ENCODE measurements at regions not wholly inside any gene's neighbourhood (a gene's known extent, or its start where the extent isn't known, plus 50 kb on each side); places are given as distances from the start of the nearest gene placed in this dataset.

DNA sequence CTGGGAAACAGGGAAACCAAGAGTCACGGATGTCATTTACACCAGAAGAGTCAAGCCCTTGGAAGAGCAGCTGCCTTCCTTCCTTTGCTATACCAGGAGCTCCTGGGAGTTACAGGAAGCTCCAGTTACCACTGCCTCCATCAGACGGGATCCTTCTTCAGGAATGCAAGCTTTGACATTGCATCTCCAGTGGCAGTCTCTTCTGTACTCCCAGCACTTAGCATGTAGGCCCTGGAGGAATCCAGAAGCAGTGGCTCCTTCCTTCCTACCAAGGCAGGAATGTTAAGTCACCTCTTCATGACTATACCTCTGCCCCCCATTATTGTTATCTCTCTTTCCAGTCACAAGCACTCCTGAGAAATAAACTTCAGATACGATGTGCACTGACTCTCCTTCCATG lies 836.0 kb downstream of the MAFB start:
- DNase-seq (ENCODE audit: low read depth in 3 of 3, low spot score in 1 of 3) = no peak

DNA sequence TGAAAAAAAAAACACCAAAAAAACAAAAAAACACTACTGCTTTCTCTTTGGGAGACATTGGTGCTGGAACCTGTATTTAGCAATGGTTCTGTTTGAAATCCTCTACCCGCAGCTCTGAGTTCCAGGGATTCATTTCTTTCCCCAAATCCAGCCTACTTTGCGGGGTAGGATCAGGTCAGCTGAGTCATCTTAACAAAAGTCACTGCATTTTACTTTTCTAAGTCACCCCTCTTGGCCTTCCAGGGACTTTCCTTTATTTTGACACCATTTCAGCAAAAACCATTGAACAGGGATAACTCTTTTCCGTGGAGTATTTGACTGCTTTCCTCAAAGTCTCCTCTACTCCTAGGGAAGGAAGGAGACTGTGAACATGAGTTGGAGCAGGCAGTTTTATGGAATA lies 837.6 kb downstream of the MAFB start:
- no peak for DNase-seq (ENCODE audit: low read depth in 3 of 3, low spot score in 1 of 3)

DNA sequence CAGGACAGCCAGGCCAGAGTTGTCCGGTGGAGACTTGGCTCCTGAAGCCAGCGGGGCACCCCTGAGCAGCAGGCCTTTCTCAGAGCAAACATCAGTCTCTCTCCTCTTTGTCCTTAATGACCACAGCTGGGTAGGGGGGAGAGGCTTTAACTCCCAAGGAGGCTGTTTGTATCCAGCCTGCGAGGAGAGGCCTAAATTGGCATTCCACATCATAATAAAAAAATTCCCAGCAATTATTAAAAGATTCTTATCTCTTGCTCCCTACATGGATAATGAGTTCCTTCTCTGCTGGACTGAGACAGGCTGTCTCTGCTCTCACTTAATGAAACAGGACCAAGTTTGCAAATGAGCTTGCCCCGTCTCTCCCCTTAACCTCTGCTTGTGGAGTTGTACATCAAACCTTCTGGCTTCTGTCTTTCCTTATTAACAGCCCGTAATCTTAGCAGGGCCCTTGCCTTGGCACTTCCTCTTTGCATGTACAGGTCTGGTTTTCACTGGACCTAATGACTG lies 838.2 kb downstream of the MAFB start:
- DNase-seq (ENCODE audit: low read depth in 3 of 3, low spot score in 1 of 3) = no peak

DNA sequence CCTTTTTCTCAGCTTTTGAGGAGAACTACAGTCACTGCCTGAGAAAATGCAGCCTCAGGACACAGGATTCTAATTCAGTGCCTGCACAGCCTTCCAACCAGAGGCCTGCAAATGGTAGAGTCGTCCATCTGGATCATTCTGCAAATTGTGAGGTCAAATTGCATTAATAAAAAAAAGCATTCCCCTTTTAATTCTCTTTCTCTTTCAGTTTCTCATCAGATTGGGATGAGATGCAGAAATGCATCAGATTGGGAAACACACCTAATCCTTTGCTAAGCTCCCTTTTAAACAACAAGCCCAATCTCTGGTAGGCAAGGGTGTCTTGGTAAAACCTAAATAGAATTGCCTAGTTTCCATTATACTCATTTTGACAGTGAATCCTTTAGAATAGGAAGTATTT lies 838.8 kb downstream of the MAFB start:
- DNase-seq (ENCODE audit: low read depth in 3 of 3, low spot score in 1 of 3) = no peak

DNA sequence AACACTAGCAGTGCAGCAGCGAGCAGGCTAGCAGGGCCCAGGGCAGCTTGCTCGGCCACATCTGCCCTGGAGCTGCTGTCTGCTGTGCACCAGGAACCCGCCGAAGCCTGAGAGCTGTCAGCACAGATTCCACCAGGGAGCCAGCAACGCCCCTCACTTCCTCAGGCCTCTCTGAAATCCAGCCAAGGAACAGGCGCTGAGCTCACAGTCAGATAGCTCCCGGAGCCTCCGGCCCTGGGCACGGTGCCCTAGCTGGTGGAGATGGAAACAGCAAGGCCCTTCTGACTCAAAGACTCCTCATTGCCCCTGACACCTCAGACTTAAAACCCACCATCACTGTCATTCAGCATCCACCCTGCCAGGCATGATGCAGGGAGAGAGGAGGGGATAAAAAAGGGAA lies 839.4 kb downstream of the MAFB start:
- no peak for DNase-seq (ENCODE audit: low read depth in 3 of 3, low spot score in 1 of 3)

DNA sequence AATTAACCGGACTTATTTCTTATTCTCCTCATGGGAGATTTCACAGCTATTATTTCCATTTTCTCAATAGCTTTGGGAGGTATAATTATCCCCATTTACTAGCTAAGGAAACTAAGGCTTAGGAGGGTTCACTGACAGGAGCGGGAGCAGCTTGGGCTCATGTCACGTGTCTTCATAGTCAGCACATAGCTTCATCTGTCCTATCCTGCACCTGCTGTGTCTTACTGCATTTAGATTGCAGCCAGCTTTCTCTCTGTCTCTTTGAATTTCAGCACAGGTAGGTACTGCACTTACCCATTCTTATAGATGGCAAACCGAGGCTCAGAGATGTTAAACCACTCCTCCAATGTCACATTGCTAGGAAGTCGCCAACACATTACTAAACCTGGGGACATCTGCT lies 839.9 kb downstream of the MAFB start:
- no peak for DNase-seq (ENCODE audit: low read depth in 3 of 3, low spot score in 1 of 3)

DNA sequence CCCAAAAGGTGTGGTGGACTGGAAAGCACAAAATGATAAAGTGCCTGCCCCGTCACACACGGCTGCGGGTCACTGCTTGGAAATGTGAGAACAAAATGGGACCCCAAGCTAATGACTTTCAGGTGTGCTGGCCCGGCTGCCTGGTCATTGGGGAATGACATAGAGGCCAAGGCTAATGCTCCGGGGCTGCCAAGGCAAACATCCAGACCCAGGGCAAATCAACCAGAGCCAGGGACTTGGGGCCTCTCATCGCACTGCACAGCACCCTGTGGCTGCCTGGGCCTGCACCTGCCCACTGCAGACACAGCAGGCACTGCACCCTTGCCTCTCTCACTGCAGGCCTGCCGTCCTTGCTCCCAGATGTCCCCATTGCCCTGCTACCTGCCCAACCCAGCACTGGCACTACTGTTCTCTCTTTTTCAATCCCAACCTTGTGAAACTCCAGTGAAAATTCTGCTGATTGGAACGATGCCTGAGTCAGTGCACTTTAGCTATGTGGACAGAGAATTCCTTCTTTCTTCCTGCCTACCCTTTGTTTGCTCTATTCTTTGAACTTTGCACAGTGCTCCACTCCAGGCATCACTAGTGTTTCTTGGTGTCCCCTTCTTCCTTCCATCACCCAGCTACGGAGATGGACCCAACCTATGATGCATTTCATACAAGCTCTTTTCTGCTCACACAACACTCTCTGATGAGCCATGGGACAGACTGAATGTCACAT lies 849.5 kb downstream of the MAFB start:
- DNase-seq (ENCODE audit: low read depth in 3 of 3, low spot score in 1 of 3) = no peak

DNA sequence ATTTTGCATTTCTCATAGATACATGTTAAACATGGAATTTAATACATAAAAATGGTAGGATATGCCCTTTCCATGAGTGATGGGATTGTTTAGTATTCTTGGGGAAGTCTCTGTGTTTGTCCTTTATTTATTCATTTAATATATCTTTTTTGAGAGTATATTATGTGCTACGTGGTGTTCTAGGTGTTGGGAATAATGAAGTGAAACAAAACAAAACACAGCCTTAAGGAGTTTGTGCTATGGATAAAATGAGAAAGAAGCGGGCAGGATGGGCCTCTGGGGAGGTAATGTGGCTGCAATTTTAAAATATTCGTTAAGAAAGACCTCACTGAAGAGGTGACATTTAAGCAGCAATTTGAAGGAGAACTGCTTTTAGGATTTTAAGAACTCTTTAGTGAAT lies 851.5 kb downstream of the MAFB start:
- no peak for DNase-seq (ENCODE audit: low read depth in 3 of 3, low spot score in 1 of 3)

DNA sequence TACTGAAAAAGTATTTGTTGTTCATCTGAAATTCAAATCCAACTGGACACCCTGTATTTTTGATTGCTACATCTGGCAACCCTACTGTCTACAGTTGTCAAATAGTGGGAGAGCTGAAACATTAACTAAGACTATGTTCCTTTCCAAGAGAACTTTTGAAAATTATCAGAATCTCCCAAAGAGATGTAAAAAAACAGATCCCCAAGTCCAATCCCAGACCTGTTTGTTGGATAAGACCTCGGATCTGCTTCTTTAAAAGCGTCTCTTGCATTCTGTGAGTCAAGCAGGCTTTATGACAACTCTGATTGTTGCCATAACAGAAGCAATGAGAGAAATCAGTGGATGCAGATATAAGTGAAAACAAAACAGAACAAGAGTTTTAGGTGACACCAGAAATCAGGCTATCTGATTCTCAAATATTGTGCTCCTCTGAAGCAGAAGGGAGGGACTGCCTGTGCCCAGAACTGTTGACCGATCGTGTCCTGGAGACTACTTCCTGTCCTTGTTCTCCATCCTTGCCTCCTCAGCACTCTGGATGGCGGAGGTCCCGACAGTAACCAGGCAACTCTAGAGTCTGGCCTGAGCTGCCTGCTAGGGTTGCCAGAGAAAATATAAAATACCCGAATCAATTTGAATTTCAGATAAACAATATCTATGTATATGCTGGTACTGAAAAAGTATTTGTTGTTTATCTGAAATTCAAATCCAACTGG lies 853.8 kb downstream of the MAFB start:
- DNase-seq (ENCODE audit: low read depth in 3 of 3, low spot score in 1 of 3) = no peak

DNA sequence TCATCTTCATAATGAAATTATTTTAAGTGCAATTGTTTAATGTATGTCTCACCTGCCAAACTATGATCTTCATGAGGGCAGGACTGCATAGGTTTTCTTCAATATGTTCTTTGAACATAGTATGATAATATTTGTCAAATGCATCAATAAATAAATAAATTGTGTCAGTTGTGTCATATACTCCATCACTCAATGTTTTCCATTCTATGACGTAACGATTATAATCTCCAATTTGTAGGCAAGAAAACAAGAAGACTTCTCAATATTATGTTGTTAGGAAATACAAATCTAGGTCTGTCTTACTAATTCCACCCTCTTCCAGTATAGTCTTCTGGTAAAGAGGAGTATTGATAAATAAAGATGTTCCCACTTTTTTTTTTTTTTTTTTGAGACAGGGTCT lies 858.1 kb downstream of the MAFB start:
- DNase-seq (ENCODE audit: low read depth in 3 of 3, low spot score in 1 of 3) = no peak

DNA sequence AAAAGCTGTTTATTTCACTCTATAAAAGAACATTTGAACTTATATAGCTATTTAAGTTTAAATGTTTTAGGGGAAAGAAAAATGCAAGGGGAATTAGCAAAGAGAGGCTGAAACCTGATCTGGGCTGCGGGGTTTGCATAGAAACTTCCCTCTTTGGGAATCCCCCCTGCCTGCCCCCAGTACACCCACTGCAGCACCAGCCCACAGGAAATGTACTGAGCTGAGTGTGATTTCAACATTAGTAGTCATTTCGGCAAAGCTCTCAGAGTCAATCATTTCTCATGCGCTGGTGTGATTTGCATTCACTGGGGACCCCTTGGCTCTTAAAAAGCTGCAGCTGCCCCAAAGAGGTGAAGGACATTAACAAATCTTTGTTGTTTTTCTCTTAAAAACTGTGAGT lies 859.4 kb downstream of the MAFB start:
- DNase-seq (ENCODE audit: low read depth in 3 of 3, low spot score in 1 of 3) = no peak

DNA sequence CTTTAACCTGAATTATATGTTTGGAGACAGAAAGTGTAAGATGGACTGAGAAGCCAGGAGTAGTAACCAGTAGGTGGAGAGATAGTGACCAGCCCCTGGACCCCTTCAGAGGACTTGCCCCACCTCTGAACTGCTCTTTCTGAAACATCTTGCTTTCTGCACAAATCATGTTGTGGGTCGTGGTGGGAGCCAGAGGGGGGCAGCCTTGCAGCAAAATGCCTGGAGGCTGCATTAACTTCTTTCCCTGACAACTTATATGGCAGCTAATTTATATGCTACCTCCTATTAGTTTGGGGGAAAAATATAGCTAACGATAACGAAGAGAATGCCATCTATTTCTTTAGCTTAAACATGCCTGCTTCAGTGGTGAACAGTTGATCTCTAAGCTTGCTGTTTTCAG lies 859.8 kb downstream of the MAFB start:
- no peak for DNase-seq (ENCODE audit: low read depth in 3 of 3, low spot score in 1 of 3)

DNA sequence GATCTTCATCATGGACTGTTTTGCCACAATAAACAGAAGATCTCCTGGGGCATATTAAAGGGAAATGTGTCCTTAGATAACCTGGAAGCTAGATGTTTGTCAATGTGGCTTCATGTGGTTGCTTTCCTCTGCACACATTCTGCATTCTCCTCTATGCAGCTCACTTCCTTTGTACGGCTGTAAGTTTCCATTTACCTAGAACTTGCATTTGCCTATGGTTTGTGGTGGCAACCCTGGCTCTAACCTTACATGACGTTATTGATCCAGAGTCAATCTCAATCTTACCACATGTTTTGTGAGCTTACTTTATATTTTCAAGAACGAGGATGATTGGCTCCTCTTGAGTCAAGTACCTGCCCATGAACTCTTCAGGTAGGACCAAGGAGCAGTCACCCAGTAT lies 863.1 kb downstream of the MAFB start:
- no peak for DNase-seq (ENCODE audit: low read depth in 3 of 3, low spot score in 1 of 3)

DNA sequence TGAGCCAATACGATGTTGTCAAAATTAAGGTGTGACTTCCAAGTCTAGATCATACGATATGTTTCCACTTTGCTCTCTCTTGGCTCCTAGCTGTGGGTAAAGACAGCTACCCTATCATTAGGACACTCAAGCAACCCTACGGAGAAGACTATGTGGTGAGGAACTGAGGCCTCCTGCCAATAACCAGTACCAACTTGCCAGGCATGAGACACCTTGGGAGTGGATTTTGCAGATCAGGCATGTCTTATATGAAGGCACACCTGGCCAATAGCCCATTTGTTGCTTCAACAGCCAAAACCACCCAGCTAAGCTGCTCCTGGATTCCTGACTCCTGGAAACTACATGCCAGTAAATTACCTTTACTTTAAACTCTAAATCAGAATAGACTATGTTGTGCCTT lies 863.4 kb downstream of the DHX35 start:
- no peak for DNase-seq (ENCODE audit: low read depth in 3 of 3, low spot score in 1 of 3)

DNA sequence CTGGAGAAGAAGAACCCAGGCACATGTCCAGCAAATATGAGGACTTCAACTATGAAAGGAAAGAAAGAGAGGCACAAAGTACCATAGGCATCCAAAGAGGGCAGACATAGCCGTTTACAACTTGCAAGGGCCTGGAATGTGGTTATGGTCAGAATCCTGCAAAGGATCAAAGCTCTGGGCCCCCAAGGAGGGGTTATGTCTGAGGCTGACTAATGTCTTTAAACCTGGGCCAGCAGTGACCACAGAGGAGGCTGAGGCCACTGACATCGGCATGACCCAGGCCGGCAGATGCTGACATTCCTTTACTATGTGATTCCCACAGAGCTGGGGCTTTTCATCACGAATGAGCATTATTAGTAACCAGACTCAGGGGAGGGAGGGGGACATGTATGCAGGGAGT lies 861.1 kb downstream of the DHX35 start:
- no peak for DNase-seq (ENCODE audit: low read depth in 3 of 3, low spot score in 1 of 3)

DNA sequence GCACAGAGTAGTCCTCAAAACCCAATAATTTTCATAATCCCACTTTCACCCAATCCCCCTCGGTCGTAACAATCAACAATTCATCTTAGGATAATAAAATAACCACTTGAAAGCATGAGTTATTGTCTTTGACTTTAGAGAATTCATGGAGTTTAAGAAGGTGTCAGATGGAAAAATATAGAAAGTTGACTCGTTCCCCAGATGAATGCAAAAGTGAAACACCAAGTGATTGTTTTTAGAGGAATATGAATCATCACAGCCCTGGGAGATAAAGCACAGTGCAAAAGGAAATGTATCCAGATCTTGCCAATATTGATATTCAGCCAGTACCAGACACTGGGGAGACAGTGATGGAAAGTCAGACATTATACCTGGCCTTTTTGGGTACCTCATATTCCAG lies 860.5 kb downstream of the DHX35 start:
- no peak for DNase-seq (ENCODE audit: low read depth in 3 of 3, low spot score in 1 of 3)

DNA sequence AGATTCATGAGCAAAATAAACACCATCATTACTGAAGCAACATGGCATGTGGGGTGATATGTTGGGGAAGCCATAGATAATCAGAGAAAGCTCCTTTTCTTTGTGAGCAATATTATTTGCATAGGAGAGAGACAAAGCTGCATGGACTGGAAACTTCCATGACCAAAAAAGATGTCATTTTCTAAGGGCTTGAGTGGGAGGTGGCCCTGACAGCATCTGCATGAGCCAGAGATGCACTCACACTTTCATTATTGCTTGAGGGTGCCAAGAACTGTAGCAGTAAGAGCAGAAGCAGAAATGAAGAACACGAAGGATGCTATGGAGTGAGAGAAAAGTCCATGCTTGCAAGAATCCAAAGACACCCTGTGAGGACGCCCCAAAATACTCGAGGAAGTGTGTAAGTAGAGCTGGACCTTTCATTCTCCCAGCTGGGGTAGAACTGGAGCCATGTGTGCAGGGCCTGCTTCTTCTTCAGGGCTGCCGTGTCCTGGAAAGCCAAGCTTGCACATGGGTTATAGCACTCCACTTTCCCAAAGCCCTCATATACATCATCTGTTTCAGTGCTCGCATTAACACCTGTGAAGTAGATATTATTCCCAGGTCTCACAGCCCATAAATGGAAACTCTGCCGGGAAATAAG lies 851.2 kb downstream of the DHX35 start:
- no peak for DNase-seq (ENCODE audit: low read depth in 3 of 3, low spot score in 1 of 3)

DNA sequence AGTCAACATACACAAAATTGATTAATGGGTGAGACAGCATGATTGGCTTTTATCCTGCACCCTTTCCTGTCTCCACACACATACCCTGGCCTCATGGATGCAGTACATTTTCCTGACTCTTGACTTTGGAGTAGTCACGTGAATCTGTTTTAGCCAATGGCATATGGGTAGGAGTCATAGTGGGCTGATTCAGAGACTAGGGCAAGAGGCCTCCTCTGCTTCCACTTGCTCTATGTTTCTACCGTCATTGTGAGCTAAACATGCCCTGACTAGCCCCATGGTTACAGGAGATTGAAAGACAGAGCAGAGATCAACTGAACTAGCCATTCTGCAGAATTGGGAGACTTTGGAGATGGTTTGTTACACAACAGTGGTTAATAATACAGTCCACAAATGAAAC lies 850.0 kb downstream of the DHX35 start:
- DNase-seq (ENCODE audit: low read depth in 3 of 3, low spot score in 1 of 3) = no peak

DNA sequence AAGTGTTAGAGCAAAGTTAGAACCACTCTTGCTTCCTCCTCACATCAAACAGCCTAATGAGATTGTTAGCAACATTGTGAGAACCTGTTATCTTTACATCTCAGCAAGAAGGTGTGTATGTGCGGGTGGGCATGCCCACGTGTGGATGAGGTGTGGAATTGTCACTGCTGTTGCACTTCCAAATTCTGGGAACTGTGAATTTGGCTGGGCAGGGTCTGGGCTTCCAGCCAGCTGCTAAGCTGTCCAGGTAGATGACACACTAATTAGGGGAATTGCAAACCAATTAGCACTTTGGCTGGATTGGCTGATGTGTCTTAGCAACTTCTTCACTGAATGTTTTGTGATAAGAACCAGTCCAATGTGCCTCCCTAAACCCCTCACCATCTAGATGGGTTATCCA lies 848.2 kb downstream of the DHX35 start:
- DNase-seq (ENCODE audit: low read depth in 3 of 3, low spot score in 1 of 3) = no peak

DNA sequence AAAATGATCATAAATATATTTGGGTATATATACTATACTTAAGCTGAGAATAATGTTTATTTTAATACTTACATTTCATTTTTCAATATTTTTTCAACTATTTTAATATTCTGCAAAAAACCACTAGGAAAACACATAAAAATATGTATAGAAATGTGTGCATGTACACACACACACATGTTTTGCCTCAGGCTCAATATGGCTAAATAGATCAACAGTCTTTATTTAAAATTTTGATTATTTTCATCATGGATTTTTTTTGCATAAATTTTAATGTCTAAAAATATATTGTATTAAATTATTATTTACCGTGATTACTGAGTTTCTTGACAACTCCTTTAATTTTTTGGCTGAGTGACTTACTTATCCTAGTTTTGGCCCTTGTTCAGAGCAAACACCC lies 846.5 kb downstream of the DHX35 start:
- DNase-seq (ENCODE audit: low read depth in 3 of 3, low spot score in 1 of 3) = no peak

DNA sequence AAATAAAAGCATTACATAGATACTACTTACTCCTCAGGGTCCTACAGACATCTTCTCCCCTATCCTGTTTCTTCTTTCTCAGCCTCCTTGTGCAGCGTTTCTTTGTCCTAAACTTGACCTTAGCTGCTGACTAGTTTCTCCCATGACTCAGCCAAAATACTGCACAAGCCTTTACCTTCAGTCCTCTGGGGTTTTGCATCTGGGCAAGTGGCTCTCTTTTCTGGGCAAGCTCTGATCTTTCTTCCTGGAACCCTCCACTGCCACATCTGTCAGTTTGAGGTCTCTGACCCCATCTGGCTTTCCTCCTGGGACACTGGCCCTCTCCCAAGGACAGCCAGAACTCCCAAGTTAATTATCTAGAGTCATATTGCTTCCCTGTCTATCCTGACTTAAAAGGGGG lies 838.4 kb downstream of the DHX35 start:
- DNase-seq (ENCODE audit: low read depth in 3 of 3, low spot score in 1 of 3) = no peak

DNA sequence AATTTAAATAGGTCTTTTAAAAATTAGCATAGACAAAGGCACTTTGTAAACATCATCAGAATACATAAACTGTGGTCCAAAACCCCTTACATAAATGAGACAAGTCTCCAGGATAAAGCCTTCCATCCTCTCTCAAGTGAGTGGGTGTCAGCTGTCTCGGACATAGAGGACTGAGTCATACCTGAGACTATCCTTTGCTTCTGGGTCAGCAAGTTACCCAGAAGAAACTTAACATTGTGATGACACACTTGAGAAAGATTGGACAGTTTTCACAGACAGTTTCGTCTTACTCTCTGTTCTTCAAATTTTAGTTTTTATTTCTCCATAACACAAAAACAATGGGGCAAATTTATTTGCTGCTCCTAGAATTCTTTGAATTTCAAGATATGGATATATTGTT lies 838.0 kb downstream of the DHX35 start:
- DNase-seq (ENCODE audit: low read depth in 3 of 3, low spot score in 1 of 3) = no peak
